Retina (tissue), 1 donor: ENCODE measurements at regions not wholly inside any gene's neighbourhood (a gene's known extent, or its start where the extent isn't known, plus 50 kb on each side); places are given as distances from the start of the nearest gene placed in this dataset.
"Not testable (repeated sequence)": the region's sequence is repeated elsewhere in the genome, so short reads cannot be mapped to it uniquely, and the experiment has no call there.

ENCODE experiments used
- DNase-seq: peaks from one replicate; pipeline ENCODE4 v3.0.0-alpha.2; 2016

- DNase-seq: no peak
These were observed 80.0 kb downstream of the GALR1 start for GRCh38 chr18:77329651-77330050.

- no peak for DNase-seq
These were observed 85.2 kb downstream of the GALR1 start for GRCh38 chr18:77334876-77335275.

- no peak for DNase-seq
These were observed 88.0 kb downstream of the GALR1 start for GRCh38 chr18:77337604-77338003.

GRCh38 chr18:77339093-77339492, 89.4 kb downstream of the GALR1 start:
- DNase-seq: no peak

- DNase-seq: no peak
These were observed 90.0 kb downstream of the GALR1 start for GRCh38 chr18:77339623-77340022.

GRCh38 chr18:77340815-77341214, 91.2 kb downstream of the GALR1 start:
- DNase-seq: no peak

GRCh38 chr18:77341527-77342325, 92.1 kb downstream of the GALR1 start:
- DNase-seq: peak; percentile 38

- DNase-seq: no peak
These were observed 93.1 kb downstream of the GALR1 start for GRCh38 chr18:77342736-77343135.

- no peak for DNase-seq
These were observed 94.3 kb downstream of the GALR1 start for GRCh38 chr18:77343846-77344510.

GRCh38 chr18:77344786-77345500, 95.3 kb downstream of the GALR1 start:
- no peak for DNase-seq

- no peak for DNase-seq
These were observed 96.7 kb downstream of the GALR1 start for GRCh38 chr18:77346208-77346810.

- DNase-seq: not testable (repeated sequence)
These were observed 103.7 kb downstream of the GALR1 start for GRCh38 chr18:77353349-77353748.

- no peak for DNase-seq
These were observed 110.1 kb downstream of the GALR1 start for GRCh38 chr18:77359561-77360314.

- no peak for DNase-seq
These were observed 110.9 kb downstream of the GALR1 start for GRCh38 chr18:77360315-77361190.

- no peak for DNase-seq
These were observed 111.7 kb downstream of the GALR1 start for GRCh38 chr18:77361382-77361781.

- no peak for DNase-seq
These were observed 116.0 kb downstream of the GALR1 start for GRCh38 chr18:77365667-77366066.

- no peak for DNase-seq
These were observed 116.5 kb downstream of the GALR1 start for GRCh38 chr18:77366067-77366719.

- DNase-seq: peak; percentile 57
These were observed 117.3 kb downstream of the GALR1 start for GRCh38 chr18:77366720-77367641.

GRCh38 chr18:77369644-77370043, 120.0 kb downstream of the GALR1 start:
- no peak for DNase-seq
